Liver (tissue), 8 donors: ENCODE measurements at regions not wholly inside any gene's neighbourhood (a gene's known extent, or its start where the extent isn't known, plus 50 kb on each side); places are given as distances from the start of the nearest gene placed in this dataset.

ENCODE experiments used
- DNase-seq: peaks from one replicate; pipeline ENCODE4 v3.0.0-alpha.2; 2017; ENCODE audit warnings: low spot score
- H3K27ac ChIP-seq, 2 donors: one replicate each; pipeline ENCODE4 v1.7.0; 2013; ENCODE audit warnings: inconsistent platforms in 2 of 2, low read length in 2 of 2, control low read depth in 1 of 2, low read depth in 1 of 2, mild to moderate bottlenecking in 1 of 2
- H3K27me3 ChIP-seq, 4 donors: one replicate each; pipeline versions ENCODE4 v1.6.1 to v1.7.0; 2013; ENCODE audit warnings: low read length in 3 of 4, inconsistent platforms in 1 of 4, mild to moderate bottlenecking in 1 of 4, moderate library complexity in 1 of 4; ENCODE audit not compliant: control insufficient read depth in 4 of 4, insufficient read depth in 4 of 4
- H3K36me3 ChIP-seq, 4 donors: one replicate each; pipeline versions ENCODE4 v1.6.1 to v1.7.0; 2013; ENCODE audit warnings: low read length in 3 of 4, mild to moderate bottlenecking in 3 of 4, low read depth in 1 of 4, moderate library complexity in 1 of 4; ENCODE audit not compliant: control insufficient read depth in 4 of 4, insufficient read depth in 3 of 4
- H3K4me1 ChIP-seq, 4 donors: one replicate each; pipeline versions ENCODE4 v1.6.1 to v1.7.0; 2013; ENCODE audit warnings: low read length in 3 of 4, mild to moderate bottlenecking in 3 of 4, moderate library complexity in 1 of 4; ENCODE audit not compliant: control insufficient read depth in 4 of 4, insufficient read depth in 4 of 4
- H3K4me3 ChIP-seq, 3 donors: one replicate each; pipeline versions ENCODE4 v1.6.1 to v1.7.0; 2013; ENCODE audit warnings: low read length in 3 of 3, control low read depth in 1 of 3, low read depth in 1 of 3, mild to moderate bottlenecking in 1 of 3
- H3K9ac ChIP-seq, 2 donors: one replicate each; pipeline ENCODE4 v1.7.0; 2013; ENCODE audit warnings: low read length in 2 of 2, mild to moderate bottlenecking in 2 of 2, moderate library complexity in 2 of 2, control low read depth in 1 of 2, low read depth in 1 of 2
- H3K9me3 ChIP-seq, 4 donors: one replicate each; pipeline versions ENCODE4 v1.6.1 to v1.7.0; 2013; ENCODE audit warnings: low read length in 3 of 4; ENCODE audit not compliant: control insufficient read depth in 4 of 4
- ATF3 ChIP-seq: IDR thresholded peaks from 2 replicates; pipeline ENCODE4 v1.6.1; 2016; ENCODE audit warnings: antibody characterized with exemption
- CTCF ChIP-seq: fragments of 150-350 bp; IDR thresholded peaks from 2 replicates; pipeline ENCODE4 v1.5.1; 2017; ENCODE audit warnings: improper control_type of control experiment, low read depth, low read length; ENCODE audit not compliant: missing input control
- EGR1 ChIP-seq, 2 donors: IDR thresholded peaks; 2 replicates each; pipeline ENCODE4 v1.6.1; 2016 to 2018; ENCODE audit warnings: antibody characterized with exemption in 2 of 2, low read depth in 2 of 2
- FOXA1 ChIP-seq: IDR thresholded peaks from 2 replicates; pipeline ENCODE4 v1.6.1; 2016; ENCODE audit warnings: antibody characterized with exemption
- FOXA2 ChIP-seq: IDR thresholded peaks from 2 replicates; pipeline ENCODE4 v1.6.1; 2016; ENCODE audit warnings: antibody characterized with exemption
- GABPA ChIP-seq, 2 donors: IDR thresholded peaks in 1 of 2; conservative IDR thresholded peaks in 1 of 2; 2 replicates each; pipeline ENCODE4 v1.6.1; 2016; ENCODE audit warnings: antibody characterized with exemption in 2 of 2, mild to moderate bottlenecking in 1 of 2, moderate library complexity in 1 of 2
- HNF4A ChIP-seq, 2 donors: conservative IDR thresholded peaks; 2 replicates each; pipeline ENCODE4 v1.6.1; 2016; ENCODE audit warnings: antibody characterized with exemption in 2 of 2, mild to moderate bottlenecking in 2 of 2
- HNF4G ChIP-seq: IDR thresholded peaks from 2 replicates; pipeline ENCODE4 v1.6.1; 2016; ENCODE audit warnings: antibody characterized with exemption
- JUND ChIP-seq, 2 donors: IDR thresholded peaks; 2 replicates each; pipeline ENCODE4 v1.6.1; 2016; ENCODE audit warnings: antibody characterized with exemption in 2 of 2
- NR2F2 ChIP-seq: IDR thresholded peaks from 2 replicates; pipeline ENCODE4 v1.6.1; 2016; ENCODE audit warnings: antibody characterized with exemption
- RAD21 ChIP-seq, 2 donors: IDR thresholded peaks; 2 replicates each; pipeline ENCODE4 v1.6.1; 2016; ENCODE audit warnings: antibody characterized with exemption in 2 of 2, mild to moderate bottlenecking in 2 of 2
- RXRA ChIP-seq, 2 donors: IDR thresholded peaks; 2 replicates each; pipeline ENCODE4 v1.6.1; 2017 to 2018; ENCODE audit warnings: antibody characterized with exemption in 2 of 2, mild to moderate bottlenecking in 1 of 2
- SP1 ChIP-seq: IDR thresholded peaks from 2 replicates; pipeline ENCODE4 v1.6.1; 2018; ENCODE audit warnings: antibody characterized with exemption, mild to moderate bottlenecking
- TAF1 ChIP-seq: conservative IDR thresholded peaks from 2 replicates; pipeline ENCODE4 v1.6.1; 2016; ENCODE audit warnings: antibody characterized with exemption, mild to moderate bottlenecking
- YY1 ChIP-seq: IDR thresholded peaks from 2 replicates; pipeline ENCODE4 v1.6.1; 2016; ENCODE audit warnings: antibody characterized with exemption, mild to moderate bottlenecking
- WGBS: extraction: QIAGEN DNeasy Blood & Tissue Kit; methylation state at CpG from one replicate; pipeline ENCODE4 v1.1.7; 2013; 5-methylcytosine and 5-hydroxymethylcytosine counted together
- TF ChIP-seq, protein P1 (sequence below): IDR thresholded peaks from 2 replicates; pipeline ENCODE4 v1.6.1; 2016; ENCODE audit warnings: antibody characterized with exemption
- TF ChIP-seq, protein P2 (sequence below): IDR thresholded peaks from 2 replicates; pipeline ENCODE4 v1.6.1; 2016; ENCODE audit warnings: antibody characterized with exemption
- TF ChIP-seq, protein P3 (sequence below): IDR thresholded peaks from 2 replicates; pipeline ENCODE4 v1.6.1; 2016; ENCODE audit warnings: antibody characterized with exemption, mild to moderate bottlenecking
- donor health status: healthy.
- donor health status: healthy.
- donor health status: healthy.
- donor health status: healthy.
- donor health status: healthy.

- H3K9me3 ChIP-seq = peaks cover 2 to 19% (median 5%) of the 10 kb centered on the region in 4 donors
- no peak for DNase-seq
- no peaks in the 10 kb centered on the region for H3K4me1 ChIP-seq
- no peaks in the 10 kb centered on the region for H3K36me3 ChIP-seq
- no peak overlapping the region for H3K9ac ChIP-seq
- H3K4me3 ChIP-seq = no peak overlapping the region
- no peaks in the 10 kb centered on the region for H3K27me3 ChIP-seq
- WGBS = 29% methylated on average over 54 of the region's 54 CpGs
- TF ChIP-seq ATF3 (no peak), YY1 (no peak), NR2F2 (no peak), FOXA1 (no peak), TAF1 (no peak), JUND (IDR thresholded peaks at IDR 0.05) (no peak), RAD21 (IDR thresholded peaks at IDR 0.05) (no peak), HNF4A (conservative IDR thresholded peaks at IDR 0.05) (no peak), GABPA (IDR thresholded peaks at IDR 0.05 in 1 of 2, conservative IDR thresholded peaks at IDR 0.05 in 1 of 2) (no peak), SP1 (no peak), EGR1 (IDR thresholded peaks at IDR 0.05; ENCODE audit: low read depth in 2 of 2) (no peak), FOXA2 (no peak), CTCF (no peak), HNF4G (no peak), RXRA (IDR thresholded peaks at IDR 0.05) (no peak)
- TF ChIP-seq, protein P1, sequence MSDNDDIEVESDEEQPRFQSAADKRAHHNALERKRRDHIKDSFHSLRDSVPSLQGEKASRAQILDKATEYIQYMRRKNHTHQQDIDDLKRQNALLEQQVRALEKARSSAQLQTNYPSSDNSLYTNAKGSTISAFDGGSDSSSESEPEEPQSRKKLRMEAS = no peak
- TF ChIP-seq, protein P2, sequence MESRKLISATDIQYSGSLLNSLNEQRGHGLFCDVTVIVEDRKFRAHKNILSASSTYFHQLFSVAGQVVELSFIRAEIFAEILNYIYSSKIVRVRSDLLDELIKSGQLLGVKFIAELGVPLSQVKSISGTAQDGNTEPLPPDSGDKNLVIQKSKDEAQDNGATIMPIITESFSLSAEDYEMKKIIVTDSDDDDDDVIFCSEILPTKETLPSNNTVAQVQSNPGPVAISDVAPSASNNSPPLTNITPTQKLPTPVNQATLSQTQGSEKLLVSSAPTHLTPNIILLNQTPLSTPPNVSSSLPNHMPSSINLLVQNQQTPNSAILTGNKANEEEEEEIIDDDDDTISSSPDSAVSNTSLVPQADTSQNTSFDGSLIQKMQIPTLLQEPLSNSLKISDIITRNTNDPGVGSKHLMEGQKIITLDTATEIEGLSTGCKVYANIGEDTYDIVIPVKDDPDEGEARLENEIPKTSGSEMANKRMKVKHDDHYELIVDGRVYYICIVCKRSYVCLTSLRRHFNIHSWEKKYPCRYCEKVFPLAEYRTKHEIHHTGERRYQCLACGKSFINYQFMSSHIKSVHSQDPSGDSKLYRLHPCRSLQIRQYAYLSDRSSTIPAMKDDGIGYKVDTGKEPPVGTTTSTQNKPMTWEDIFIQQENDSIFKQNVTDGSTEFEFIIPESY = no peak
- TF ChIP-seq, protein P3, sequence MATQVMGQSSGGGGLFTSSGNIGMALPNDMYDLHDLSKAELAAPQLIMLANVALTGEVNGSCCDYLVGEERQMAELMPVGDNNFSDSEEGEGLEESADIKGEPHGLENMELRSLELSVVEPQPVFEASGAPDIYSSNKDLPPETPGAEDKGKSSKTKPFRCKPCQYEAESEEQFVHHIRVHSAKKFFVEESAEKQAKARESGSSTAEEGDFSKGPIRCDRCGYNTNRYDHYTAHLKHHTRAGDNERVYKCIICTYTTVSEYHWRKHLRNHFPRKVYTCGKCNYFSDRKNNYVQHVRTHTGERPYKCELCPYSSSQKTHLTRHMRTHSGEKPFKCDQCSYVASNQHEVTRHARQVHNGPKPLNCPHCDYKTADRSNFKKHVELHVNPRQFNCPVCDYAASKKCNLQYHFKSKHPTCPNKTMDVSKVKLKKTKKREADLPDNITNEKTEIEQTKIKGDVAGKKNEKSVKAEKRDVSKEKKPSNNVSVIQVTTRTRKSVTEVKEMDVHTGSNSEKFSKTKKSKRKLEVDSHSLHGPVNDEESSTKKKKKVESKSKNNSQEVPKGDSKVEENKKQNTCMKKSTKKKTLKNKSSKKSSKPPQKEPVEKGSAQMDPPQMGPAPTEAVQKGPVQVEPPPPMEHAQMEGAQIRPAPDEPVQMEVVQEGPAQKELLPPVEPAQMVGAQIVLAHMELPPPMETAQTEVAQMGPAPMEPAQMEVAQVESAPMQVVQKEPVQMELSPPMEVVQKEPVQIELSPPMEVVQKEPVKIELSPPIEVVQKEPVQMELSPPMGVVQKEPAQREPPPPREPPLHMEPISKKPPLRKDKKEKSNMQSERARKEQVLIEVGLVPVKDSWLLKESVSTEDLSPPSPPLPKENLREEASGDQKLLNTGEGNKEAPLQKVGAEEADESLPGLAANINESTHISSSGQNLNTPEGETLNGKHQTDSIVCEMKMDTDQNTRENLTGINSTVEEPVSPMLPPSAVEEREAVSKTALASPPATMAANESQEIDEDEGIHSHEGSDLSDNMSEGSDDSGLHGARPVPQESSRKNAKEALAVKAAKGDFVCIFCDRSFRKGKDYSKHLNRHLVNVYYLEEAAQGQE = no peak
- H3K27ac ChIP-seq = no peak overlapping the region
These were observed 81.1 kb upstream of the GLI2 start for GRCh38 chr2:120654381-120655134.
